GM12874 (cell line): ENCODE measurements at regions not wholly inside any gene's neighbourhood (a gene's known extent, or its start where the extent isn't known, plus 50 kb on each side); places are given as distances from the start of the nearest gene placed in this dataset.

ENCODE experiments used
- TF ChIP-seq, protein P1 (sequence below): IDR thresholded peaks from 2 replicates; pipeline ENCODE4 v1.5.1; 2011; ENCODE audit warnings: low read depth, mild to moderate bottlenecking, control low read depth, low read length, moderate library complexity; ENCODE audit not compliant: insufficient read depth

DNA sequence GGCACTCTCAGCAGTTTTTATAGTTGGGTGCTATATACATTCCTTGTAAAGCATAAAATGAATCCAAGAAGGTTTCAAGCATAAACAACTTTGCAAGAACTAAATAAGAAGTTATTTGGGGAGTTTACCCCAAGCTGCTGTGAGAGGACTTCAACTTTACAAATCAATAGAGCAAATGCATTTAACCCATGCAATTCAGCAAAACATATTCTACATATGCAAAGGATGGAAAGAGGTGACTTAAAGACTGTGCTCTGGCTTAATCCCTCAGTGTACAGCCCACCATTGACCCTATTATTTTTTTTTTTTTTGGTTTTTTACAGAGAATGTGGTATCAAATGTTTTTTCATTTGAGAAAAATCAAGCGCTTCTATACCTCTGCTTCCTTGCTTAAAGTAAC, 736.5 kb downstream of the CETN3 start:
- TF ChIP-seq, protein P1, sequence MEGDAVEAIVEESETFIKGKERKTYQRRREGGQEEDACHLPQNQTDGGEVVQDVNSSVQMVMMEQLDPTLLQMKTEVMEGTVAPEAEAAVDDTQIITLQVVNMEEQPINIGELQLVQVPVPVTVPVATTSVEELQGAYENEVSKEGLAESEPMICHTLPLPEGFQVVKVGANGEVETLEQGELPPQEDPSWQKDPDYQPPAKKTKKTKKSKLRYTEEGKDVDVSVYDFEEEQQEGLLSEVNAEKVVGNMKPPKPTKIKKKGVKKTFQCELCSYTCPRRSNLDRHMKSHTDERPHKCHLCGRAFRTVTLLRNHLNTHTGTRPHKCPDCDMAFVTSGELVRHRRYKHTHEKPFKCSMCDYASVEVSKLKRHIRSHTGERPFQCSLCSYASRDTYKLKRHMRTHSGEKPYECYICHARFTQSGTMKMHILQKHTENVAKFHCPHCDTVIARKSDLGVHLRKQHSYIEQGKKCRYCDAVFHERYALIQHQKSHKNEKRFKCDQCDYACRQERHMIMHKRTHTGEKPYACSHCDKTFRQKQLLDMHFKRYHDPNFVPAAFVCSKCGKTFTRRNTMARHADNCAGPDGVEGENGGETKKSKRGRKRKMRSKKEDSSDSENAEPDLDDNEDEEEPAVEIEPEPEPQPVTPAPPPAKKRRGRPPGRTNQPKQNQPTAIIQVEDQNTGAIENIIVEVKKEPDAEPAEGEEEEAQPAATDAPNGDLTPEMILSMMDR, result no peak

DNA sequence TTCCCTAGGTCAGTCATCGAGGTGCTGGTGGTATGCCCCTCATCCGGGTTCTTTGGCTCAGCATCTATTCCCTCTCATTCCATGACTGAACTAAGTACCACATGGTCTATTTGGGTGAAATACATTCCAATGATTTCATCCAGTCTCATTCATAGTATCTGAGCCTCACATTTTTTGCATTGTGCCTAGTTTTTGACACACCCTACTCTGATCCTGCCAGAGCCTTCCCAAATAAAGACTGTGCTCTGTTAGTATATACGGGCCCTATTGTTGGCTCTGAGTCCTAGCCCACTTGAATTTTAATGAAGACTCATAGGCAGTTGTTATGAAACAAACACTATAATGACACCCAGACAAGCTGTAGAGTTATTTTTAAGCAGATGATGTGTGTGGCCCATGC, 740.7 kb downstream of the CETN3 start:
- TF ChIP-seq, protein P1, result no peak

DNA sequence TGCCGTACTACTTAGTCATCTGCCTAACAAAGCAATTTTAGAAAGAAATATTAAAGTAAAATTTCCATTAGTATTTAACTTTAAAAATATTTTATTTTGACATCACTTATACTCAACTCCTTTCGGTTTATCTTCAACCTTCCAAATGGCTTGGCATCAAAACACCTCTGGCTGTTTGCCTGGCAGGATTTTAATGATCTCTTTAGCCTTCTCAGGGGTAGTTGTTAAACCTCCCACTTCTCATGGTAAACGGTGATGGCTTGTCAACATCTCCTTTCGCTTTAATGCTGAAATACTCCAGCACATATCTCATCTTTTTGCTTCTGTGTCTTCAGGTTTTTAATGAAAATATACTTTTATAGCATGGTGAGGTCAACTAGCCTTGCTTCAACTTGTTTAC, 747.1 kb downstream of the CETN3 start:
- TF ChIP-seq, protein P1, result no peak

DNA sequence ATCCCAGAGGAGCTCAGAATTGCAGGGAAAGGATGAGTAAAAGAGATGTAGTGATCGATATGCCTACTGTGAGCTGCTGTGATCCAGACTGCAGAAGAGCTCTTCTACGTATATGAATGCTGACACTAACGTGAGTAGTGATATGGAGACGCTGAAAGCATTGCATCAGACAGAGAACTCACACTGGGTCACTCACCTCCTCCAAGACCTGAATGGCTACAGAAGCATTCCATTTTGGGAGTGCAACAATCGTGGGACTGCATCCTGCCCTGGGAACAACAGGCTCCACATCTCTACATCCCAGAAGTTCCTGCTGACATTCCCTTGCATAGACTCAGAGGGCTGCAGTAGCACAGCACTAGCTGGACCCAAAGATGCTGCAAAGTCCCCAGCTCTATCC, 755.9 kb upstream of the MEF2C start:
- TF ChIP-seq, protein P1, result no peak

DNA sequence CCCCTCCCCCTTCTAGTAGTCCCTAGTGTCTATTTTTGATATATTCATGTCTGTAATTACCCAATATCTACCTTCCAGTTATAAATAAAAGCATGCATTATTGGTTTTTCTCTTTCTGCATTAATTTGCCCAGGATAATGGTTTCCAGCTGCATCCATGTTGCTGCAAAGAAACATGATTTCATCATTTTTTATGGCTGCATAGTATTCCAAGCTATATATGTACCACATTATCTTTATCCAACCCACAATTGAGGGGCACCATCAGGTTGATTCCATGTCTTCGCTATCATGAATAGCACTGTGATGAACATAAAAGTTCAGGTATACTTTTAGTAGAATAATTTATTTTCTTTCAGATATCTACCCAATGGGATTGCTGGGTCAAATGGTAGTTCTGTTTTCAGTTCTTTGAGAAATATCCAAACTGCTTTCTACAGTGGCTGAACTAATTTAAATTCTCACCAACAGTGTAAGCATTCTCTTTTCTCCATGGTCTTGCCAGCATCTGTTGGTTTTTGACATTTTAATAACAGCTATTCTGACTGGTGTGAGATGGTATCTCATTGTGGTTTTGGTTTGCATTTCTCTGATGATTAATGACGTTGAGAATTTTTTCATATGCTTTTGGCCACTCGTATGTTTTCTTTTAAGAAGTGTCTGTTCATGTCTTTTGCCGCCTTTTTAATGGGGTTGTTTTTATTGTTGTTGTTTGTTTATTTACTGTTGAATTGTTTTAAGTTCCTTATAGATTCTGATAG, 746.1 kb upstream of the MEF2C start:
- TF ChIP-seq, protein P1, result no peak

DNA sequence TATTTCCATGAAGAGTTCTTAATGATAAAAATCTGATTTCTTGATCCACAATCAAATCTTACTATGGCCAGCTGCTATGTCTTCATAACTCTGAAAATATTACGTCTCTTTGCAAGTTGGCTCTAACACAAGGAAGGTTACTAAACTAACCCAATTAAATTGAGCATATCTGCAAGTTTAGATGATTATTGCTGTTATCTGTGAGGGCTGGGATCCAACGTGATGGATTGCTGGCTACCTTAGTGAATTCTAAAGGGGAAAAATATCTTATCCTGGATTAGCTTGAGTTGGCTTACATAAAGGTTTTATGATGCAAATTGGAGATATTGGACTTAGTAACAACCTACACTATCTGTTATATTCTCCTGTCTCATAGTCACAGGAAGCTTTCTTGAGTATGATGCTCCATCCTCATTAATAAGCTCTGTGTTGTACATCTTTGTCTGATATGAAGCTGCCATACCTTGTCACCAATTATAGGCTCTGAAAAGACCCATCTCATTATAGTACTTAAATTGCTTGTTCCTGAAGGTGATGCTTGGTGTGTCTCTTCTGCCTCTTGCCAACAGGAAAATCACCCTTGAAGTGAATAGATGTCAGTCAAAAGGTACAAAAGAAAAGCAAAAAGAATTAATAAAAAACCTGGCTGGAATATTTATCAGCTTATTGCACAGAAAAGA, 733.0 kb upstream of the MEF2C start:
- TF ChIP-seq, protein P1, result no peak

DNA sequence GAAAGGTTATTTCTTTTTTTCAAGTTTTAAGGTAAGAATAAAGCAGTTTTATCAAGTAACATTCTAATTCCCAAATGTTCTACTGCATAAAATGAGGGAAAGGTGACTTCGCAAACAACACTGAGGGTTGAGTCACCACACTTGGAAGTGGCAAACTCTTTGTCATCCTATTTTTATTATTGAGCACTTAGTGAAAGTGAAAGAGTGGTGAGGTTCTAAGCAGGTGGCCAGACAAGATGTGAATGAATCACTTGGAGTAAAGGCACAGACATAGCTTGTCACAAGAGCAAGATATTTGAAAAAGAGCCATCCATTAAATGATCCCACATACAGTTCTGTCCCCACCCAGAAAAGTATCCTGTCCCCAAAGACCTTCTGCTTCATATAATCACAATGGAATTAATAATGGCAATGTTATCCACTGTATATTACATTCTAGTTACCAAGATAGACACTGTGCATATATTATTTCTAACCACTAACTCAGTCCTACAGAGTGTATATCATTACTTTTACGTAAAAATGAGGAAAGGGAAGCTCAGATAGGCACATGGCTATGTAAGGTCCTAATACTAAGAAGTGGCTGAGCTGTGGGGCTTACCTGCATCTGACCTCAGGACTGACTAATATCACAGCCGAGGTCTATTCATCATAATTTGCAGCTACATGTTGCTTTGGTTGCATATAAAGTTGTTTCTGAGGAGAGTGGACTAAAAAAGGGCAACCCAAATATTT, 730.4 kb upstream of the MEF2C start:
- TF ChIP-seq, protein P1, result no peak
